CD14-positive monocyte (primary cell): ENCODE measurements at regions not wholly inside any gene's neighbourhood (a gene's known extent, or its start where the extent isn't known, plus 50 kb on each side); places are given as distances from the start of the nearest gene placed in this dataset.

ENCODE experiments used
- DNase-seq, 3 donors: peaks; one replicate each; pipeline ENCODE4 v3.0.0-alpha.2; 2011 to 2022
- H2AFZ ChIP-seq: 2 replicates; pipeline ENCODE4 v1.6.0; 2012; ENCODE audit warnings: mild to moderate bottlenecking, low read depth, low read length, inconsistent platforms; ENCODE audit not compliant: insufficient read depth, poor library complexity, severe bottlenecking
- H3K27ac ChIP-seq, 2 donors: 1 replicate in 1 of 2; 2 replicates in 1 of 2; pipeline ENCODE4 v1.5.1; 2012 to 2013; ENCODE audit warnings: low read length in 2 of 2, control low read depth in 1 of 2, inconsistent platforms in 1 of 2, low read depth in 1 of 2, mild to moderate bottlenecking in 1 of 2
- H3K27me3 ChIP-seq, 2 donors: one replicate each; pipeline versions ENCODE4 v1.6.0 to v1.6.1; 2011 to 2013; ENCODE audit warnings: low read length in 2 of 2; ENCODE audit not compliant: control insufficient read depth in 2 of 2, insufficient read depth in 2 of 2
- H3K36me3 ChIP-seq, 2 donors: replicated peaks in 1 of 2; 1 replicate in 1 of 2; 2 replicates in 1 of 2; pipeline versions ENCODE4 v1.5.1 to v1.6.1; 2012 to 2013; ENCODE audit warnings: low read length in 2 of 2, control low read depth in 1 of 2, inconsistent platforms in 1 of 2, mild to moderate bottlenecking in 1 of 2; ENCODE audit not compliant: insufficient read depth in 2 of 2, control insufficient read depth in 1 of 2
- H3K4me1 ChIP-seq, 2 donors: 1 replicate in 1 of 2; 2 replicates in 1 of 2; pipeline versions ENCODE4 v1.5.1 to v1.6.1; 2012 to 2013; ENCODE audit warnings: low read length in 2 of 2, control low read depth in 1 of 2, inconsistent platforms in 1 of 2, mild to moderate bottlenecking in 1 of 2, moderate library complexity in 1 of 2; ENCODE audit not compliant: insufficient read depth in 2 of 2, control insufficient read depth in 1 of 2
- H3K4me2 ChIP-seq: replicated peaks from 2 replicates; pipeline ENCODE3; 2012; ENCODE audit warnings: low read length, moderate library complexity, mild to moderate bottlenecking; ENCODE audit not compliant: poor library complexity, severe bottlenecking; ENCODE audit errors: extremely low read depth
- H3K4me3 ChIP-seq, 3 experiments: fragments of 200-600 bp in 1 of 3; sonication (generic) in 1 of 3; replicated peaks in 1 of 3; 1 replicate in 2 of 3; 2 replicates in 1 of 3; pipeline ENCODE4 v1.5.1; 2011 to 2013; ENCODE audit warnings: low read length in 3 of 3, mild to moderate bottlenecking in 3 of 3, control low read depth in 2 of 3, low read depth in 2 of 3, inconsistent platforms in 1 of 3, moderate library complexity in 1 of 3
- H3K79me2 ChIP-seq: 2 replicates; pipeline ENCODE4 v1.6.0; 2012; ENCODE audit warnings: mild to moderate bottlenecking, control low read depth, inconsistent platforms, low read length, moderate library complexity; ENCODE audit not compliant: insufficient read depth
- H3K9ac ChIP-seq: 2 replicates; pipeline ENCODE4 v1.6.0; 2017; ENCODE audit warnings: low read length, mild to moderate bottlenecking; ENCODE audit not compliant: insufficient read depth, poor library complexity, severe bottlenecking
- H3K9me3 ChIP-seq, 2 donors: replicated peaks in 1 of 2; 1 replicate in 1 of 2; 2 replicates in 1 of 2; pipeline versions ENCODE4 v1.5.1 to v1.6.1; 2012 to 2013; ENCODE audit warnings: low read length in 2 of 2, control low read depth in 1 of 2; ENCODE audit not compliant: control insufficient read depth in 1 of 2, insufficient read depth in 1 of 2
- H4K20me1 ChIP-seq: 2 replicates; pipeline ENCODE4 v1.6.0; 2012; ENCODE audit warnings: mild to moderate bottlenecking, low read length, control low read depth, moderate library complexity; ENCODE audit not compliant: insufficient read depth
- H3K27ac Mint-ChIP-seq, 7 donors: one replicate each; pipeline ENCODE4 v1.8.0; 2020; ENCODE audit warnings: mild to moderate bottlenecking in 7 of 7, mixed read lengths in 7 of 7, moderate library complexity in 6 of 7, inconsistent platforms in 2 of 7
- H3K27me3 Mint-ChIP-seq, 3 donors: one replicate each; pipeline ENCODE4 v1.8.0; 2021 to 2022; ENCODE audit warnings: low read depth in 3 of 3, mild to moderate bottlenecking in 3 of 3, mixed read lengths in 3 of 3, moderate library complexity in 3 of 3, inconsistent platforms in 1 of 3
- H3K36me3 Mint-ChIP-seq, 2 donors: one replicate each; pipeline ENCODE4 v1.8.0; 2020; ENCODE audit warnings: mixed read lengths in 2 of 2, inconsistent platforms in 1 of 2, mild to moderate bottlenecking in 1 of 2
- H3K4me1 Mint-ChIP-seq: one replicate; pipeline ENCODE4 v1.8.0; 2020; ENCODE audit warnings: mild to moderate bottlenecking, mixed read lengths
- H3K4me3 Mint-ChIP-seq, 2 donors: one replicate each; pipeline ENCODE4 v1.8.0; 2020; ENCODE audit warnings: mild to moderate bottlenecking in 2 of 2, mixed read lengths in 2 of 2, moderate library complexity in 1 of 2
- H3K9me3 Mint-ChIP-seq, 7 donors: one replicate each; pipeline ENCODE4 v1.8.0; 2020 to 2022; ENCODE audit warnings: mixed read lengths in 7 of 7, mild to moderate bottlenecking in 6 of 7, moderate library complexity in 6 of 7, inconsistent platforms in 2 of 7
- WGBS: methylation state at CpG from one replicate; pipeline ENCODE4 v1.1.5; 2013; ENCODE audit warnings: missing lambda C conversion rate; ENCODE audit not compliant: insufficient coverage; 5-methylcytosine and 5-hydroxymethylcytosine counted together
- intact Hi-C, 2 donors: fragments of 100-400 bp; cut with micrococcal nuclease; formaldehyde crosslinking; loops; one replicate each; pipeline versions ENCODE4 v1.15.0 to v1.15.1; 2023
- TF ChIP-seq, protein P1 (sequence below): fragments of 200-600 bp; IDR thresholded peaks from one replicate; pipeline ENCODE4 v1.8.0; 2022; ENCODE audit warnings: antibody characterized with exemption, mild to moderate bottlenecking

DNA sequence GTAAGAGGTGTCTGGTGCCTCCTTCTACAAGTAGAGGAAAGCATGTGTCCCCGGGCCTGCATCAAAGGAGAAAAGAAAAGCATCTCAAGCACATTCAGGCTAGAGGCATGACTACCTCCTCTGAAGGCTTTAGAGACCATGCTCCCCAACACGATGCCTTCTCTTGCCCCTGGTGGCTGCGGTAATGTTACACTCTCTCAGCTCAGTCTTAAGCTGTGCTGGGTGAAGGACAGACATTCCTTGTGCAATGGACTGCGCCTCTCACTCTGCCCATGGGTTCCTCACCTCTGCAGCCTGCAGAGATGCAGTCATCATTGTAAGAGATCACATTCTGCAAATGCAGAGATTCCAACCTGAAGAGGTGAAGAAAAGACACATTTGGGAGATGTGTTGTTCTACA, 148.2 kb upstream of the HNRNPA3 start:
- H3K9me3 ChIP-seq = no peaks in the 10 kb centered on the region
- Mint-ChIP-seq H3K9me3 (peaks cover 0 to 4% (median 0%) of the 10 kb centered on the region in 7 donors), H3K27ac (no peak overlapping the region), H3K4me3 (no peak overlapping the region), H3K36me3 (no peaks in the 10 kb centered on the region), H3K4me1 (no peaks in the 10 kb centered on the region), H3K27me3 (no peaks in the 10 kb centered on the region)
- no peak overlapping the region for H3K27ac ChIP-seq
- H3K9ac ChIP-seq = no peak overlapping the region
- H3K27me3 ChIP-seq = no peaks in the 10 kb centered on the region
- H3K79me2 ChIP-seq = no peaks in the 10 kb centered on the region
- no peaks in the 10 kb centered on the region for H4K20me1 ChIP-seq
- intact Hi-C loops = no loop called here
- no peaks in the 10 kb centered on the region for H3K36me3 ChIP-seq
- no peak overlapping the region for H2AFZ ChIP-seq
- no peaks in the 10 kb centered on the region for H3K4me1 ChIP-seq
- TF ChIP-seq, protein P1, sequence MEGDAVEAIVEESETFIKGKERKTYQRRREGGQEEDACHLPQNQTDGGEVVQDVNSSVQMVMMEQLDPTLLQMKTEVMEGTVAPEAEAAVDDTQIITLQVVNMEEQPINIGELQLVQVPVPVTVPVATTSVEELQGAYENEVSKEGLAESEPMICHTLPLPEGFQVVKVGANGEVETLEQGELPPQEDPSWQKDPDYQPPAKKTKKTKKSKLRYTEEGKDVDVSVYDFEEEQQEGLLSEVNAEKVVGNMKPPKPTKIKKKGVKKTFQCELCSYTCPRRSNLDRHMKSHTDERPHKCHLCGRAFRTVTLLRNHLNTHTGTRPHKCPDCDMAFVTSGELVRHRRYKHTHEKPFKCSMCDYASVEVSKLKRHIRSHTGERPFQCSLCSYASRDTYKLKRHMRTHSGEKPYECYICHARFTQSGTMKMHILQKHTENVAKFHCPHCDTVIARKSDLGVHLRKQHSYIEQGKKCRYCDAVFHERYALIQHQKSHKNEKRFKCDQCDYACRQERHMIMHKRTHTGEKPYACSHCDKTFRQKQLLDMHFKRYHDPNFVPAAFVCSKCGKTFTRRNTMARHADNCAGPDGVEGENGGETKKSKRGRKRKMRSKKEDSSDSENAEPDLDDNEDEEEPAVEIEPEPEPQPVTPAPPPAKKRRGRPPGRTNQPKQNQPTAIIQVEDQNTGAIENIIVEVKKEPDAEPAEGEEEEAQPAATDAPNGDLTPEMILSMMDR = no peak
- no peak overlapping the region for H3K4me2 ChIP-seq
- DNase-seq = no peak
- WGBS = 67% methylated on average over 3 of the region's 4 CpGs
- H3K4me3 ChIP-seq = no peak overlapping the region

DNA sequence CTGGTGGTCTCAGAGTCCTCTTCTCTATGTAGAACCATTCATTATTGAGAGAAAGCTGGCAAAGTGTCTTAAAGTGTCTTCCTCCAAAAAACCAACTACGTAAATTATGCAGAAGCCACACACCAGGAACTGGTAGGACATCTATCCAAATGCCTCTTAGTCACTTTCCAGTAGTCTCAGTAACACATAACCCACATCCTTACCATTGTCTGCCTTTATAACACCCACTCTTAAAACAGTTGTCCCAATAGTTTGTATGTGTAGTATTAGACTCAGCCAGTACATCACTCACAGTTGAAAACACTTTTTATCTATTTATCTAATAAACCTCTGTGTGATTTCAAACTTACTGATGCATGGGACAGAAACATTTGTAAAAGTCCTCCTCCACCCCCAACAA, 143.6 kb upstream of the HNRNPA3 start:
- H3K79me2 ChIP-seq = no peaks in the 10 kb centered on the region
- DNase-seq = no peak
- Mint-ChIP-seq H3K9me3 (peaks cover 0 to 2% (median 0%) of the 10 kb centered on the region in 7 donors), H3K4me3 (no peak overlapping the region), H3K36me3 (no peaks in the 10 kb centered on the region), H3K27me3 (no peaks in the 10 kb centered on the region), H3K27ac (no peak overlapping the region), H3K4me1 (no peaks in the 10 kb centered on the region)
- no peaks in the 10 kb centered on the region for H3K36me3 ChIP-seq
- WGBS = no CpG with 5 or more reads among the region's 1 CpG
- no peaks in the 10 kb centered on the region for H3K27me3 ChIP-seq
- no peak overlapping the region for H3K4me2 ChIP-seq
- no peak overlapping the region for H2AFZ ChIP-seq
- no peaks in the 10 kb centered on the region for H3K9me3 ChIP-seq
- no peak overlapping the region for H3K4me3 ChIP-seq
- no peak overlapping the region for H3K9ac ChIP-seq
- intact Hi-C loops = no loop called here
- TF ChIP-seq, protein P1 = no peak
- H4K20me1 ChIP-seq = no peaks in the 10 kb centered on the region
- H3K27ac ChIP-seq = no peak overlapping the region
- H3K4me1 ChIP-seq = no peaks in the 10 kb centered on the region
